Caco-2 (cell line): ENCODE measurements at regions not wholly inside any gene's neighbourhood (a gene's known extent, or its start where the extent isn't known, plus 50 kb on each side); places are given as distances from the start of the nearest gene placed in this dataset.

Experiments
- BruUV-seq: library from RNA; stranded (reverse); fragments of 400-500 nt; replicated peaks from 2 replicates; lab custom pipeline; 2021; lab: Mats Ljungman, UMichigan
- CTCF ChIA-PET: fragments of 300-600 bp; sonication (Branson Sonifier 250); formaldehyde crosslinking; loops from one replicate; lab custom pipeline; 2022; ENCODE audit warnings: antibody characterized with exemption; lab: Charles Lee
- POLR2A ChIA-PET: fragments of 300-600 bp; sonication (Branson Sonifier 250); formaldehyde crosslinking; loops from one replicate; lab custom pipeline; 2022; ENCODE audit warnings: antibody characterized with exemption; lab: Charles Lee
- DNase-seq, 2 experiments: peaks; one replicate each; pipeline versions ENCODE4 v3.0.0 to v3.0.0-alpha.2; 2020 to 2022
- H3K27me3 ChIP-seq: replicated peaks from 2 replicates; pipeline ENCODE4 v1.6.0; 2011; ENCODE audit warnings: low read length; ENCODE audit not compliant: control insufficient read depth, insufficient read depth
- H3K36me3 ChIP-seq: 2 replicates; pipeline ENCODE4 v1.5.1; 2011; ENCODE audit warnings: low read length; ENCODE audit not compliant: control insufficient read depth, insufficient read depth
- H3K4me1 ChIP-seq: fragments of 250-450 bp; sonication (Bioruptor Pico); 2 replicates; pipeline ENCODE4 v1.5.1; 2020; ENCODE audit warnings: mild to moderate bottlenecking
- H3K4me3 ChIP-seq: 2 replicates; pipeline ENCODE4 v1.5.1; 2011; ENCODE audit warnings: low read depth, mild to moderate bottlenecking, control low read depth, low read length
- H3K9me3 ChIP-seq: fragments of 250-450 bp; sonication (Bioruptor Pico); 2 replicates; pipeline ENCODE4 v1.5.1; 2020; ENCODE audit warnings: mild to moderate bottlenecking, moderate library complexity
- H3K27ac Mint-ChIP-seq: one replicate; pipeline ENCODE4 v1.8.0; 2022; ENCODE audit warnings: mixed read lengths; ENCODE audit not compliant: unreplicated experiment
- H3K27me3 Mint-ChIP-seq: one replicate; pipeline ENCODE4 v1.8.0; 2022; ENCODE audit warnings: mixed read lengths; ENCODE audit not compliant: insufficient read depth, unreplicated experiment
- H3K36me3 Mint-ChIP-seq: one replicate; pipeline ENCODE4 v1.8.0; 2022; ENCODE audit warnings: mild to moderate bottlenecking, mixed read lengths; ENCODE audit not compliant: insufficient read depth, unreplicated experiment
- H3K4me1 Mint-ChIP-seq: one replicate; pipeline ENCODE4 v1.8.0; 2022; ENCODE audit warnings: low read depth, mixed read lengths; ENCODE audit not compliant: unreplicated experiment
- H3K4me3 Mint-ChIP-seq: one replicate; pipeline ENCODE4 v1.8.0; 2022; ENCODE audit warnings: mild to moderate bottlenecking, moderate library complexity, mixed read lengths; ENCODE audit not compliant: unreplicated experiment
- H3K9me3 Mint-ChIP-seq: one replicate; pipeline ENCODE4 v1.8.0; 2022; ENCODE audit warnings: mixed read lengths; ENCODE audit not compliant: unreplicated experiment
- intact Hi-C: fragments of 100-400 bp; cut with micrococcal nuclease; formaldehyde crosslinking; loops from one replicate; pipeline ENCODE4 v1.10.0; 2022; ENCODE audit not compliant: unreplicated experiment
- TF ChIP-seq, protein P1 (sequence below), 2 experiments: fragments of 200-600 bp in 1 of 2; IDR thresholded peaks; 1 replicate in 1 of 2; 2 replicates in 1 of 2; pipeline versions ENCODE4 v1.5.1 to v1.8.0; 2011 to 2022; ENCODE audit warnings: antibody characterized with exemption in 1 of 2, control low read depth in 1 of 2, inconsistent platforms in 1 of 2, low read depth in 1 of 2, low read length in 1 of 2, mild to moderate bottlenecking in 1 of 2, moderate library complexity in 1 of 2; ENCODE audit not compliant: insufficient read depth in 1 of 2, severe bottlenecking in 1 of 2, unreplicated experiment in 1 of 2

DNA sequence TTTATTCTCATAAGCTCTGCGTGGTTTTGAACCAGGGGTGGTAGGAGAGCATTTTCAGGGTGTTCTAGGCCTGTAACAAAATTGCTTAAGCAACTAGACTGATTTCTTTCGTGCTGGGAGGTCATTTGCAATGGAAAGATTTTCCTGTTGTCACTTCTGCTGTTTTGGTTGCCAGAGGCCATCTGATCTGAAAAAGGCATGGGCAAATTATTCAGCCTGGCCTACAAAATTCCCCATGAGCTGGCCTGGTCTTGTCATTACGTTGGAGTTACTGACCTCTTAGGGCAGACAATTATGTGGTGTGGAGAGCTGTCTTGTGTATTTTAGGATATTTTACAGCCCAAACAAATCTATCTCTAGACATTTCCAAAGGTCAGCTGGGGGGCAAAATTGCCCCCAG, 444.4 kb upstream of the DAB1 start:
- Histone ChIP-seq H3K4me3 (no peak overlapping the region), H3K9me3 (no peaks in the 10 kb centered on the region), H3K27me3 (no peaks in the 10 kb centered on the region), H3K4me1 (no peaks in the 10 kb centered on the region), H3K36me3 (no peaks in the 10 kb centered on the region)
- Mint-ChIP-seq H3K9me3 (no peaks in the 10 kb centered on the region), H3K27ac (no peak overlapping the region), H3K36me3 (no peaks in the 10 kb centered on the region), H3K27me3 (no peaks in the 10 kb centered on the region), H3K4me3 (no peak overlapping the region), H3K4me1 (no peaks in the 10 kb centered on the region)
- intact Hi-C loops, result no loop called here
- ChIA-PET POLR2A (no interaction called here), CTCF (no interaction called here)
- BruUV-seq, result no TSS peak
- TF ChIP-seq, protein P1, sequence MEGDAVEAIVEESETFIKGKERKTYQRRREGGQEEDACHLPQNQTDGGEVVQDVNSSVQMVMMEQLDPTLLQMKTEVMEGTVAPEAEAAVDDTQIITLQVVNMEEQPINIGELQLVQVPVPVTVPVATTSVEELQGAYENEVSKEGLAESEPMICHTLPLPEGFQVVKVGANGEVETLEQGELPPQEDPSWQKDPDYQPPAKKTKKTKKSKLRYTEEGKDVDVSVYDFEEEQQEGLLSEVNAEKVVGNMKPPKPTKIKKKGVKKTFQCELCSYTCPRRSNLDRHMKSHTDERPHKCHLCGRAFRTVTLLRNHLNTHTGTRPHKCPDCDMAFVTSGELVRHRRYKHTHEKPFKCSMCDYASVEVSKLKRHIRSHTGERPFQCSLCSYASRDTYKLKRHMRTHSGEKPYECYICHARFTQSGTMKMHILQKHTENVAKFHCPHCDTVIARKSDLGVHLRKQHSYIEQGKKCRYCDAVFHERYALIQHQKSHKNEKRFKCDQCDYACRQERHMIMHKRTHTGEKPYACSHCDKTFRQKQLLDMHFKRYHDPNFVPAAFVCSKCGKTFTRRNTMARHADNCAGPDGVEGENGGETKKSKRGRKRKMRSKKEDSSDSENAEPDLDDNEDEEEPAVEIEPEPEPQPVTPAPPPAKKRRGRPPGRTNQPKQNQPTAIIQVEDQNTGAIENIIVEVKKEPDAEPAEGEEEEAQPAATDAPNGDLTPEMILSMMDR (IDR thresholded peaks at IDR 0.05; ENCODE audit: insufficient read depth in 1 of 2, low read depth in 1 of 2, low read length in 1 of 2, severe bottlenecking in 1 of 2, unreplicated experiment in 1 of 2), result no peak
- DNase-seq, result no peak

DNA sequence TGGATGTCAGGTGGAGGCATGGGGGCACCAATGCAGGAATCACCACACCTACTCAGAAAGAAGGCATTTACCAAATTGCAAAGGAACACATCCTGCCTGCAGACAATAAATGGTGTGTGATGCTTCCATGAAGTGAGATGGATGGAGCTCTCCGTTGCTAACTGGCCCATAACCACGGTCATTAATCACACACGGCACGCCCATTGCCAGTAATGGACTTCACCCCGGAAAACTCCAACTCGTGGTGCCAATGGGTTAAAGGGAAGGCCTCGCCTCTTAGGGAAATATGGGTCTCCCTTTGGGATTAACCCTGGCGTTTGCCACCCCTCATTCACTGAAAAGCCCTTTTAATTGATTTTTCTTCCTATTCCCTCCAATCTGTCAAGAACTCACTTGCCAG, 443.1 kb upstream of the DAB1 start:
- intact Hi-C loops, result no loop called here
- H3K36me3 ChIP-seq, result no peaks in the 10 kb centered on the region
- Mint-ChIP-seq H3K27me3 (no peaks in the 10 kb centered on the region), H3K36me3 (no peaks in the 10 kb centered on the region), H3K4me3 (no peak overlapping the region), H3K9me3 (no peaks in the 10 kb centered on the region), H3K27ac (no peak overlapping the region), H3K4me1 (no peaks in the 10 kb centered on the region)
- no peaks in the 10 kb centered on the region for H3K4me1 ChIP-seq
- no TSS peak for BruUV-seq
- H3K27me3 ChIP-seq, result no peaks in the 10 kb centered on the region
- CTCF ChIA-PET, result no interaction called here
- TF ChIP-seq, protein P1 (IDR thresholded peaks at IDR 0.05; ENCODE audit: insufficient read depth in 1 of 2, low read depth in 1 of 2, low read length in 1 of 2, severe bottlenecking in 1 of 2, unreplicated experiment in 1 of 2), result no peak
- H3K4me3 ChIP-seq, result no peak overlapping the region
- POLR2A ChIA-PET, result no interaction called here
- no peak for DNase-seq
- no peaks in the 10 kb centered on the region for H3K9me3 ChIP-seq

DNA sequence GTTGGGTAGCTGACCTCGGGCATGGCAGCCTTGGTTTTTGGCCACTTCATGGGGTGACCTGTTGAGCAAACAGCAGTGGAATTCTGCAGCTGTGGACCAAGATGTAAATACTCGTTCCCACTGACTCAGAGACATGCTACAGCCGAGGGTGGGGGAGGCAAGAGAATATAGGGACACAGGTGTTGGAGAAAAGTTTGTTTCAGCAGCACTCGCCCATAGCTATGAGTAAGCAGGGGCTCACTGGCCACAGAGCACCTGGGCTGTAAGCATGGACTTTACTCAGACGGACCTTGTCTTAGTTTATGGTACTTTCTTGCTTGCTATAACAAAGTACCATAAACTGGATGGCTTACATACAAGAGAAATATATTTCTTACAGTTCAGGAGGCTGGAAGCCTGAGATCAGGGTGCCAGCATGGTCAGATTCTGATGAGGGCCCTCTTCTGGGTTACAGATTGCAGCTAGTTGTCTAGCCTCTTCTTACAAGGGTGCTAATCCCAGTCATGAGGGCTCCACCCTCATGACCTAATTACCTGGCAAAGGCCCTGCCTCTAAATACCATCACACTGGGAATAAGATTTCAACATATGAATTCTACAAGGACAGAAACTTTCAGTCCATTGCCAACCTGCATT, 437.2 kb upstream of the DAB1 start:
- BruUV-seq, result no TSS peak

More for the DNA sequence above, 437.2 kb upstream of the DAB1 start:
- no peaks in the 10 kb centered on the region for H3K27me3 ChIP-seq
- H3K9me3 ChIP-seq, result no peaks in the 10 kb centered on the region
- no peaks in the 10 kb centered on the region for H3K36me3 Mint-ChIP-seq
- ChIA-PET POLR2A (no interaction called here), CTCF (no interaction called here)
- H3K4me3 Mint-ChIP-seq, result no peak overlapping the region
- H3K27ac Mint-ChIP-seq, result no peak overlapping the region
- H3K4me3 ChIP-seq, result no peak overlapping the region
- TF ChIP-seq, protein P1 (IDR thresholded peaks at IDR 0.05; ENCODE audit: insufficient read depth in 1 of 2, low read depth in 1 of 2, low read length in 1 of 2, severe bottlenecking in 1 of 2, unreplicated experiment in 1 of 2), result no peak
- H3K9me3 Mint-ChIP-seq, result no peaks in the 10 kb centered on the region
- DNase-seq, result no peak
- intact Hi-C loops, result no loop called here
- H3K4me1 ChIP-seq, result no peaks in the 10 kb centered on the region
- H3K36me3 ChIP-seq, result no peaks in the 10 kb centered on the region
- no peaks in the 10 kb centered on the region for H3K4me1 Mint-ChIP-seq
- H3K27me3 Mint-ChIP-seq, result peaks cover 3% of the 10 kb centered on the region
